ENCODE measurements at regions not wholly inside any gene's neighbourhood (a gene's known extent, or its start where the extent isn't known, plus 50 kb on each side); places are given as distances from the start of the nearest gene placed in this dataset.

DNA sequence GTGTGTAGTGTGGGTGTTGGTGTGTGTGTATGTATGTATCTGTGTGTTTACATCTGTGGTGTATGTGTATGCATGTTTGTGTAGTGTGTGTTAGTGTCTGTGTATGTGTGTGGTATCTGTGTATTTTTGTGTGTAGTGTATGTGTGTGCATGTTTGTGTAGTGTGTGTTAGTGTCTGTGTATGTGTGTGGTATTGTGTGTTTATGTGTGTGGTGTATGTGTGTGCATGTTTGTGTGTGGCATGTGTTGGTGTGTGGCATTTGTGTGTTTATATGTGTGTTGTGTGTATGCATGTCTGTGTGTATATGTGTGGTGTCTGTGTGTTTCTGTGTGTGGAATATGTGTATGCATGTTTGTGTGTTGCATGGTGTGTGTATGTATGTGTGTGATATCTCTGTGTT lies 96.4 kb downstream of the CMPK2 start:
- Histone ChIP-seq H3K4me3 (no peak overlapping the region), H3K4me1 (peaks cover 4% of the 10 kb centered on the region), H3K9me3 (no peaks in the 10 kb centered on the region), H3K27me3 (peaks cover 5% of the 10 kb centered on the region), H3K36me3 (no peaks in the 10 kb centered on the region), H3K27ac (no peak overlapping the region)
- TF ChIP-seq, protein P1, sequence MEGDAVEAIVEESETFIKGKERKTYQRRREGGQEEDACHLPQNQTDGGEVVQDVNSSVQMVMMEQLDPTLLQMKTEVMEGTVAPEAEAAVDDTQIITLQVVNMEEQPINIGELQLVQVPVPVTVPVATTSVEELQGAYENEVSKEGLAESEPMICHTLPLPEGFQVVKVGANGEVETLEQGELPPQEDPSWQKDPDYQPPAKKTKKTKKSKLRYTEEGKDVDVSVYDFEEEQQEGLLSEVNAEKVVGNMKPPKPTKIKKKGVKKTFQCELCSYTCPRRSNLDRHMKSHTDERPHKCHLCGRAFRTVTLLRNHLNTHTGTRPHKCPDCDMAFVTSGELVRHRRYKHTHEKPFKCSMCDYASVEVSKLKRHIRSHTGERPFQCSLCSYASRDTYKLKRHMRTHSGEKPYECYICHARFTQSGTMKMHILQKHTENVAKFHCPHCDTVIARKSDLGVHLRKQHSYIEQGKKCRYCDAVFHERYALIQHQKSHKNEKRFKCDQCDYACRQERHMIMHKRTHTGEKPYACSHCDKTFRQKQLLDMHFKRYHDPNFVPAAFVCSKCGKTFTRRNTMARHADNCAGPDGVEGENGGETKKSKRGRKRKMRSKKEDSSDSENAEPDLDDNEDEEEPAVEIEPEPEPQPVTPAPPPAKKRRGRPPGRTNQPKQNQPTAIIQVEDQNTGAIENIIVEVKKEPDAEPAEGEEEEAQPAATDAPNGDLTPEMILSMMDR (IDR thresholded peaks at IDR 0.05), result no peak
- no peak for DNase-seq
- no peak for ATAC-seq
- intact Hi-C loops (cut with DNase I), result no loop called here

DNA sequence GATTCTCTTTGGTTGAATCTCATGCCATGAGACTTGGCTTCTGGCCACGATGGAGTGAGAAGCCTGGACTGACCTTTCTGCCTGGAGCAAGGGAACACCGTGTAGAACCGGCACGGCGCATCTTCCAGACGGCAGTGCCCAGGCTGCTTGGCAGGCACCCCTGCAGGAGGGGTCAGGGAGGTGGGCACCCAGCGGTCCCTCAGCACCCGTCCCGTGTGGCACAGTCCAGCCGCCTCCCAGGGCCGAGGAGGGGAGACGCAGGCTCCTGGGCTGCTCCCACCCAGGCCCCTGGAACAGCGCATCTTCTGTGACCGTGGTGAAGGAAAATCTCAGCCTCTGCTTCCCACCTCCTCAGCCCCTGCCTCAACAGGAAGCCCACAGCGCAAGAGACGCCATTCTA lies 95.7 kb downstream of the CMPK2 start:
- DNase-seq (no peak), ATAC-seq (no peak)

DNA sequence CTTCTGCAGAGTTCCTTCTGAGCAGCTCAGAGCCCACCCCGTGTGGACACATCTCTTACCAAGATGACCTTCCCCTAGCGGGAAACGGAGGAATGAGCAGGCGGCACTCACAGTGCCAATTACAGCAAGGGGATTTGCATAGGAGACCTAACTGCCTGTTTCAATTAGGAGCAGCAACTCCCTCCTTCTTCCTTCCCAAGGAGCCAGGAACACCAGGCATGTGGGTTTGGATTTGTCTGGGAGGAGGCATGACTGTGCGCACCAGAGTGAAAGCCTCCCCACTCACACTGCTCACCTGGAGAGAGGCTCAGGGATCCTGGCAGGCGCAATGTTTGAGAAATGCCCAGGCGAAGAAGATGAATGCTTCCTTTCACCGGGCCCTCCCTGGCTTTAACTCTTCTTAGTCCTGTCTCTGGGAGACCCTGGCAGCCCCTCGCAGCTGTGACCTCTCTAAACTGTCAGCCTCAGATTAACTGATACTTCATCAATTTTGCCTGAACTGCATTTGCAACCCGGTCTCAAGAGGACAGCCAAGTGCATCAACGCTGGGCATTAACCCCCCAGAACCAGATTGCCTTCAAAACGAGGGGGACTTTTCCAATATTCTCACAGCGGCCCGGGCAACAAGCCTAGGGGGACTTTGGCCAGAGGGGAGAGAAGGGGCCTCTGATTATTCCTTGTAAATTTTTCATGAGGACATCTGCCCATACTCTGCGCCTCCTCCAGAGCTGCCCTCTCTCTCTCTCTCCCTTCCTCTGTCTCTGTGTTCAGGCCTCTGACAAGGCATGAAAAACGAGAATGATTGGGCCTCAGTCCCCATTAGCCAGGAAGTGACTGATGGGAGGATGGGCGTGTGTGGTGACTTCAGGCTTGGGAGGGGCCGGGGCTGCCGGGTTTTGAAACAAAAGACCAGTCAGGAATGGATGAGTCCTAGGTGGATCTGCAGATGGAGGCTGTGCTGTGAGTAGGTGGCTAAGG lies 93.8 kb downstream of the CMPK2 start:
- no peak for DNase-seq
- peaks cover 5% of the 10 kb centered on the region for H3K27me3 ChIP-seq
- TF ChIP-seq, protein P1 (IDR thresholded peaks at IDR 0.05), result no peak
- no peaks in the 10 kb centered on the region for H3K36me3 ChIP-seq
- no peak overlapping the region for H3K4me3 ChIP-seq
- peaks cover 4% of the 10 kb centered on the region for H3K4me1 ChIP-seq
- intact Hi-C loops (cut with DNase I), result loop anchor here (10.0 kb wide), 1 partner anchor 417 kb away; no protein-coding TSS in a partner anchor
- H3K9me3 ChIP-seq, result no peaks in the 10 kb centered on the region
- H3K27ac ChIP-seq, result no peak overlapping the region
- ATAC-seq, result peak; percentile 10

More for the DNA sequence above, 95.7 kb downstream of the CMPK2 start:
- intact Hi-C loops (cut with DNase I), result loop anchor here (10.0 kb wide), 1 partner anchor 415 kb away; no protein-coding TSS in a partner anchor
- Histone ChIP-seq H3K27ac (no peak overlapping the region), H3K9me3 (no peaks in the 10 kb centered on the region), H3K4me3 (no peak overlapping the region), H3K27me3 (peaks cover 5% of the 10 kb centered on the region), H3K36me3 (no peaks in the 10 kb centered on the region), H3K4me1 (peaks cover 4% of the 10 kb centered on the region)
- TF ChIP-seq, protein P1 (IDR thresholded peaks at IDR 0.05), result no peak

DNA sequence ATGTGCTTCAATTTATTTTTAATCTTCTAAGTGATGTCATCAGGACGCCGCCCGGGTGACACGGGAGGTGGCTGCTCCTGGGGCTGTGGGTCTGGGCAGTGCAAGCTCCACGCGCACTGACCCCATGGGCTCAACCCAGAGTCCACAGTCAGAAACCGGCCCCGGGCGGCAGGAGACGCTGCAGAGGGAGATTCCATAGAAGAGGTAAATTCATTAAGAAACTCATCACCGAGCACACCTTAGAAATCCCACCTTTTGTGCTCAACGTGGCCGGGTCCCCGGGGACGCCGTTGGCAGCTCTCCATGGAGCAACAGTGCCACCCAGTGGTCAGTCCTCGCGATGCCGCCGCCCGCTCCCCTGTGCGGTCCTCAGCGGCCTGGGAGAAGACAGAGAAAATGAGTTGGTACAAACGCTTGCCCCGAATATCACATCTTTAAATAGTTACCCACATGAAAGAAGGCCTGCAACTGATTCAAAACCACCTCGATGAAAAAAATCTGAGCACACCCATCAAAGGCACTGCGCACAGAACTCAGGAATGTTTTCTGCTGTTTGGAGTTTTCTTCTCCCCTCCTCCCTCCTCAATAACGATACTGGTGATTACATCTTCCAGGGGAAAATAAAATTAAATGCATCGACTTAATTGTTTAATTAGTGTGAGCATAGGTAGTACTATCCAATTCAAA lies 92.6 kb downstream of the CMPK2 start:
- no peaks in the 10 kb centered on the region for H3K9me3 ChIP-seq
- intact Hi-C loops (cut with DNase I), result loop anchor here (10.0 kb wide), 1 partner anchor 418 kb away; no protein-coding TSS in a partner anchor
- H3K27me3 ChIP-seq, result peaks cover 5% of the 10 kb centered on the region
- H3K4me3 ChIP-seq, result no peak overlapping the region
- H3K36me3 ChIP-seq, result no peaks in the 10 kb centered on the region
- H3K4me1 ChIP-seq, result peaks cover 4% of the 10 kb centered on the region
- ATAC-seq, result peak; percentile 95
- TF ChIP-seq, protein P1 (IDR thresholded peaks at IDR 0.05), result peak; percentile 96
- peak; percentile 86 for DNase-seq
- H3K27ac ChIP-seq, result no peak overlapping the region

DNA sequence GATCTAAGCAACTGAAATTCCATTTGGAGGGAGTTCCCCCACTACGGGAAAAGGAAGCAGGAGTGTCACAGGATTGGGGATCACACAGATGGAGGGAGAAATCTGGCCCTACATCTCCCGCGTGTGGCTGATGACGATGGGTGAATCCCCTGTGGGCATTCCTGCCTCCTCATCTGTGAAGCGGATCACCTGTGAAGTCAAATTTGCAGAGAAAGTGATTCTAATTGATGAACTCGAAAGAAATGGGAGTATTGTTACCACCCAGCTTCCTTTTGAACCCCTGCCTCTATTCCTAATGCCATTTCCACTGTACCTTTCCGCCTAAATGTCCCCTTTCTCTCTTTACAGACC lies 92.0 kb downstream of the CMPK2 start:
- no peaks in the 10 kb centered on the region for H3K36me3 ChIP-seq
- TF ChIP-seq, protein P1 (IDR thresholded peaks at IDR 0.05), result no peak
- no peaks in the 10 kb centered on the region for H3K9me3 ChIP-seq
- no peak for DNase-seq
- H3K4me1 ChIP-seq, result peaks cover 4% of the 10 kb centered on the region
- intact Hi-C loops (cut with DNase I), result loop anchor here (10.0 kb wide), 1 partner anchor 419 kb away; no protein-coding TSS in a partner anchor
- H3K27ac ChIP-seq, result no peak overlapping the region
- H3K4me3 ChIP-seq, result no peak overlapping the region
- H3K27me3 ChIP-seq, result peaks cover 5% of the 10 kb centered on the region
- no peak for ATAC-seq
